ENCODE measurements at regions not wholly inside any gene's neighbourhood (a gene's known extent, or its start where the extent isn't known, plus 50 kb on each side); places are given as distances from the start of the nearest gene placed in this dataset.

- WGBS (ENCODE audit: low lambda C conversion rate) = 0% methylated on average over 2 of the region's 2 CpGs
- in situ Hi-C loops (cut with HindIII; ENCODE audit: extremely low pct_ligation_motif_present, low pct_unique_long_range_greater_than_20kb) = no loop called here
These were observed 122.0 kb downstream of the PRDM9 start for GRCh38 chr5:23629396-23629795.

More at GRCh38 chr5:23629396-23629795, 122.0 kb downstream of the PRDM9 start:
- no TSS peak for BruUV-seq (replicated peaks)
- H3K27me3 ChIP-seq (ENCODE audit: control insufficient read depth in 1 of 2, insufficient read depth in 2 of 2, low read length in 2 of 2) = no peaks in the 10 kb centered on the region
- FAIRE-seq (no peak), DNase-seq (ENCODE audit: low spot score) (no peak), ATAC-seq (no peak)
- H3K36me3 ChIP-seq (replicated peaks in 1 of 2; ENCODE audit: control insufficient read depth in 1 of 2, insufficient read depth in 2 of 2, low read length in 2 of 2) = no peaks in the 10 kb centered on the region
- ChIA-PET CTCF (ENCODE audit: low intra/inter-chr PET ratio, low total read pairs) (no interaction called here), POLR2A (no interaction called here)
- H3K4me2 ChIP-seq (ENCODE audit: low read depth, low read length) = no peak overlapping the region
- H3K4me3 ChIP-seq (replicated peaks in 1 of 3; ENCODE audit: insufficient read depth in 1 of 3, low read depth in 2 of 3, low read length in 3 of 3) = no peak overlapping the region
- no peak overlapping the region for H3K9ac ChIP-seq (ENCODE audit: insufficient read depth, low read depth, low read length)
- H3K27ac ChIP-seq (ENCODE audit: extremely low read length, insufficient read depth, low read length) = no peak overlapping the region
- no peaks in the 10 kb centered on the region for H4K20me1 ChIP-seq (ENCODE audit: insufficient read depth, low read length)
- H3K9me3 ChIP-seq (ENCODE audit: low read length) = no peaks in the 10 kb centered on the region; the same call in 1 of the 2 replicates
- intact Hi-C loops (cut with micrococcal nuclease; ENCODE audit: unreplicated experiment) = no loop called here
- TF ChIP-seq ZNF496 (CRISPR knock-in tag; IDR thresholded peaks at IDR 0.05; ENCODE audit: insufficient replicate concordance) = no peak
- no peak for TF ChIP-seq ZNF766 (CRISPR knock-in tag; IDR thresholded peaks at IDR 0.05; ENCODE audit: borderline replicate concordance)
- no peak for TF ChIP-seq AGO2 (optimal IDR thresholded peaks at IDR 0.05; ENCODE audit: low read depth, low read length)
- no peak for TF ChIP-seq ZNF644 (CRISPR knock-in tag; IDR thresholded peaks at IDR 0.05; ENCODE audit: low read depth)
- no peak for TF ChIP-seq ZNF770 (CRISPR knock-in tag; IDR thresholded peaks at IDR 0.05)
- no peak for TF ChIP-seq ADNP (CRISPR knock-in tag; IDR thresholded peaks at IDR 0.05)
- TF ChIP-seq REL (CRISPR knock-in tag; conservative IDR thresholded peaks at IDR 0.05) = no peak
- no peak for TF ChIP-seq ZC3H4 (CRISPR knock-in tag; IDR thresholded peaks at IDR 0.05; ENCODE audit: borderline replicate concordance)
- no peak for TF ChIP-seq ZNF713 (CRISPR knock-in tag; IDR thresholded peaks at IDR 0.05)
- TF ChIP-seq ZNF446 (CRISPR knock-in tag; IDR thresholded peaks at IDR 0.05) = no peak
- no peak for TF ChIP-seq TRIM24 (CRISPR knock-in tag; IDR thresholded peaks at IDR 0.05)
- H3K4me1 ChIP-seq (ENCODE audit: insufficient read depth, low read length) = no peaks in the 10 kb centered on the region
- H3K79me2 ChIP-seq (ENCODE audit: insufficient read depth, low read length) = no peaks in the 10 kb centered on the region
- no peak overlapping the region for H2AFZ ChIP-seq (ENCODE audit: low read length)

Measured in HepG2 (cell line).